HG03139 (cell line): ENCODE measurements at regions not wholly inside any gene's neighbourhood (a gene's known extent, or its start where the extent isn't known, plus 50 kb on each side); places are given as distances from the start of the nearest gene placed in this dataset.
"Not testable (repeated sequence)": the region's sequence is repeated elsewhere in the genome, so short reads cannot be mapped to it uniquely, and the experiment has no call there.

ENCODE experiments used
- ATAC-seq: cut with Tn5 transposase; IDR thresholded peaks from one replicate; pipeline ENCODE4 v1.9.1; 2021; ENCODE audit not compliant: unreplicated experiment

DNA sequence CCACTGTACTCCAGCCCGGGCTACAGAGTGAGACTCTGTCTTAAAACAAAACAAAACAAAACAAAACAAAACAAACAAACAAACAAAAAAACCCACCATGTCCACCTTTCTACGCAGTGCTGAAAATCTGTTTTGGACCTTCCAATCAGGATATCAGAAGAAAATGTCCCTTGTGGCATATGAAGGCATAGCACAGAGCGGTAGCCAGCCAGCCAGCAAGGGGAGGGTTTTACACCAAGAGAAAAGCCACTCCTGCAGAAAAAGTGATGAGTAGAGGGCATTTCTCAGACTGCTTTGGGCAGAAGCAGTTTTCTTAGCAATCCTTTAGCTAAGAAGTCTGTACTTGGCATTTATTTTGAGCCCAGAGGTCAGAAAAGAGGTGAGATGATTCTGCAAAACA lies 612.2 kb downstream of the TYW1 start:
- ATAC-seq = no peak

DNA sequence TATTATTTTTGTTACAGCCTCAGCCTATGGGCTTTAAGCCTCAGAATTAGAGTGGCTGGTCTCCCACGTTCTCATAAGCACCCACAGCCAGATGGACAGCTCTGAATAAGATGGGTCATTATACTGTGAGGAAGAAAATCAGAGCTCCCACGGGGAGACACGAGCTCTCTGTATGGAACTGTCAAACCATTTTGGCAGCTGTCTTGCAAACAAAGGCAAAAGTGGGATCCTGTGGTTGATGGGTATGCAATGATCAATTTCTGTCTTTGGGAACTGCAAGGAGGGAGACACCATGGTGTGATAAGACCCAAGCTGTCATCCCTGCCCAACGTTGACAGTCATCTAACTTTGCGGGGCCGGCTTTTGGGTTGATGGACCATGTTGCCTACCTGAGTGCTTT lies 614.3 kb downstream of the TYW1 start:
- no peak for ATAC-seq

DNA sequence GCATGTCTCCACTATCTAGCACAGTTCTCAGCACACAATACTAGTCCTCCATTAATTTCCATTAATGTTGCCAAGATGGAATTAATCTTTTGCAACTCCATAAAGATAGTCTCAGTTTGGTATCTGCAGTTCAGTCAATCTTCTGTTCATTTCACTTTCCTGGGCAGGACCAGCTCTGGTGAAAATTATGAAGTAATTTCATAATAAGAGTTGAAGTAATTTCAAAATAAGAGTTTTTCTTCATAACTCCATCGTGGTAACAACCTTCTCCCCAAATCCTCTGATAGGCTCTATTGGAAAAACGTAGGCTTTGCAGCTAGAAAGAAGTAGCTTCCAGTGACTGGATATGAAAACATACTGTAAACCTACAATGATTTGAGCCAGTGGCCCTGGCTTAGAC lies 618.2 kb downstream of the TYW1 start:
- ATAC-seq = no peak

DNA sequence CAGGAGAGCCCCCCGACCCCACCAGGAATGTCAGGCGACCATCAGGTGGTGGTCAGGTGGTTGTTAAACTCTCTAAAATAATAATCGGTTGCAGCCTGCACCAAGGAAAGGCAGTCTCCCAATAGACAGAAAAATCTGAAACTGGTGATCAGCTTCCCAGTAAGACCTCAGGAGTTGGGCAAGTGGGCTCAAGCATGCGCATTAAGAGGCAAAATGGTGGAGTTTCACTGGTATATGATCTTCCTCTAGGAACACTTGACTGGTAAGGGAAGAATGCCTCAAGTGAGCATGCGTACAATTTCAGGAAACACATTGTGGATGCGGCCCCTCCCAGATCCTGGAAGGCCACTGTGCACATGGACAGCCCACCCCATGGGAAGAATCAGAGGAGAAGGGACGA lies 619.9 kb downstream of the TYW1 start:
- ATAC-seq = no peak

DNA sequence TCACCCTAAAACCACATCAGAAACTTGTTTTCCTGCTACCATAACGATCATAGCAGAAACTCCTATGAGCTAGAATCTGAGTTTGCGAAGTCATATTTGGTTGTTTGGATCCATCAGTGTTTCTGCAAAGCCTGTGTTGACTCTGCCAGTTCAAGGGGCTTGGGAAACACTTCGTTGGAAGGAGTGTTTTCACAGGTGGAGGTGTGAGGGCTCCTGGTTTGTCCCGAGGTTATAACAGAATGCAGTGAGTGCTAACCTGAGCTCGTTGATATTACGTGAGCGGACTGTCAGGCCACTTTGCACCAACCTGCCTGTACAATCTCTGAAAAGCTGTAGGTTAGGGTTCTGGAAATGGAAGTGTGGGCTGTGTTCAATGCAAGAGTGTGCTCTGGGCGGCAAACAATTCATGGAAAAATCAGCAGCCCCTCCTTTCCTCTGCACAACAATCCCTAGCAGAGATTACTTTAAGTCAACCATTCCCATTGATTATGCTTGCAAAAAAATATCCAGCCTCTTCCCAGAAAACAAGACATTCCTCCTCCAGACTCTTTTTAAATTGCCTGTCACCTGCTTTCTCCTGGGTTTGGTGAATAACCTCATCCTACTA lies 622.0 kb downstream of the TYW1 start:
- no peak for ATAC-seq

DNA sequence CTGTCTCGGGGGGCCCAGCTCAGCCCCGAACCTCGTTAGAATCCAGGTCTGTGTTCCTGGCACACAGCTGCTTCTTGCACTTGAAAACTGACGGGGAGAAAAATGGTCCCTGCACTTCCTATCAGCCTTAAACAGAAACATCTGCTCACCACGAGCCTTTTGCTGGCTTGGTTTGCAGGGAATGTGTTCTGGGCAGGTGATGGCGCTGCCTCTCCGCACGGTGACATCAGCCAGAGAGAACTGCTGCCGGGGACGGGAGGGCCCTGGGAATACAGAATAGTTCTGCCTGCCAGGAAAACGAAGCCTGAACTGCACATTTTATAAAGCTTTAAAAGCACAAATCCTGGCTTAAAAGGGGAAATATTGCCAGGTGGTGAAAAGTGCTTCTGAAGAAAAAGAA lies 622.5 kb downstream of the TYW1 start:
- ATAC-seq = no peak

DNA sequence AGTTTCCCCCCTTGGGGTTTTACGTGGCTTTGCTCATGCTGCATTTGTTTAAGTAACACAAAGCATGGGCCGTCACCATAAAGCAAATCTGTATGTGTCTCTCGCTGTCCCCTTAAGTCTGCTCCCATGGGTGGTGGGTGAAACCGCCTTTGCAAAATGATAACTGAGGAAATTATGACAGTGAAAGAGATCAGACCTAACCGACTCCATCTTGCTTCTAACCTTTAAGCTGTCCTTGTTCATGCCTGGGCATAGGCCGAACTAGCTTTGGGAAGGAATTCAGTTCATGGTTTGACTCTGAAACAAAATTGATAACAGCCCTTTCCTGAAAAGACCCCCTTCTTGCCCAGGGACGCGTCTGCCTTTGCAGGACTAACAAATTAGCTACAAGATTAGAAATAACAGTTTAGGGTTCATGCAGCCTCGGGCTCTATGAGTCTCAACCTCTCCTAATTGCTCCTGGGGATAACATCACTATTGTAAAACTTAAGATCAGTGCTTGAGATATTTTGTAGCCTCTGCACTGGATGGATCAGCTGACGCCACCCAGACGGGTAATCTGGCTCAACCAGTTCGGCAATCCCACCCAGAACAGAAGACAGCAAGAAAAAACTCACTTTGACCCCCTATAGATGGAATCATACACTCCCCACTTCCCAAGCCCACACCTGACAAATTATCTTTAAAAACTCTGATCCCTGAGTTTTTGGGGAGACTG lies 623.7 kb downstream of the TYW1 start:
- ATAC-seq = no peak

DNA sequence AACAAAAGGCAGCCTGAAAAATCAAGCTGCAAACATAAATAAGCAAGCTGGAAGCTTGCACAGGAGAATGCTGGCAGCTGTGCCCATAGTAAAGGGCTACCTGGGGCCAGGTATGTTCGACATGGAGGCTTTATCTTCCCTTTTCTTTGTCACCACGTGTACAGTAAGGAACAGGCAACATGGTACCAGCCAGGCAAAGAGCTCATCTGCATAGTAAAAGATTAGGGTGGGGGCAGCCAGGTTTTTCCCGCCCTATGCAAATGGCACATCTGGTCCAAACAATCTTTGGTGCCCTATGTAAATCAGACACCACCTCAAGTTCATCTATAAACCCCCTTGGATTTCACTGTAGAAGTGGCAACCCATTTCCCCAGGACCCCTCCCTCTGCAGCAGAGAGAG lies 625.1 kb downstream of the TYW1 start:
- no peak for ATAC-seq

DNA sequence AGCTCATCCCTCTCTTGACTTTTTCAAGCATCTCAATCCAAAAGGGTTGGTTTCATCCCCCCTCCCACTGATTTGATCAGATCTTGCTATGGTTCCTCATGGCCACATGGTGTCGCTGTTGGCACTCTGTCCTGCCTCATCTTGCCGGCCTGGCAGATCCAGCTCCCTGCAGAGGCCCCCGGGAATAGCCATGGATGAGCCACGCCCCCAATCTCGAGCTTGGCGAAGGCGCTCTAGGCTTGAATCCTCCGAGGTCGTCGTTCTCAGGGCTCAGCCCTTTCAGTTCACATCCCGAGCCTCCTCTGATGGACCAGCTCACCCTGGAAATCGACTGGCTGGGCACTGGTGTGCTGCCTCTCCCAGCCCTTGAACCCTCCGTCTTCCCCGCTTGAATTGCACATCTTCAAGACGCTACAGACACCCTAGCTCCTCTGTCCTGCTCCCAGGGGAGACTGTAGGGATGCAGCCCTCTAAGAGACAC lies 628.7 kb downstream of the TYW1 start:
- ATAC-seq = no peak

DNA sequence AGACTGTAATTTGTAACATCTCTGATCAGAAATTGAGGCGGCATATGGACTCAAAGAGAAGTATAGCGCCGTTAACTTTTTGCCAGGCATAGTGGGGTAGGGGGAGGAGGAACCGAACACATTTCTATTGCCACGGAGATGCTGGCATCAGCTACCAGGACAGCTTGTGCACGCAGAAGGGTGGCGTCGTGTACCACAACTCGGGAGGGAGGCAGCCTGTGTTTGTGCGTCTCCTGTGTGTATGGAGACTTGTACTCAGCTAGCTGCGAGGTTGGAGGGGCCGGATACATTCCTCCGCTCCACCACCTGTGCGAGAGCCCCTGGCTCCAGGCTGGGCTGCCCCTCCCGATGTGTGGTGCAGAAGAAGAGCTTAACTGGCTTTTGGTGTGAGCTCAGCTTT lies 634.8 kb downstream of the TYW1 start:
- no peak for ATAC-seq

DNA sequence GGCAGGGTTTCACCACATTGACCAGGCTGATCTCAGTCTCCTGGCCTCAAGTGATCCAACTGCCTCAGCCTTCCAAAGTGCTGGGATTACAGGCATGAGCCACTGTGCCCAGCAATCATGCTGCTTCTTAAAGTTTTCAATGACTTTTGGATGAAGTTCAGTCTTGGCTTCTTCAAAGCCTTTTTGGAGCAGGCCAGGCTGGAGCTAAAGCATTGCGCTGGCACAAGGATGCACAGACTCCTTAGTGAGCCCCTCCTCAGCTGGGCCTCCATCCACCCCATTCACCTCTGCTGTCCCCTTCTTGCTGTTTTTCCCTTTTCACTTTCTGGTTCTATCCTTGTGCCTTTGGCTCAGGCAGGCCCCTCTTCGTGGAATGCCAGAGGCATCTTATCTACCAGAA lies 638.6 kb downstream of the TYW1 start:
- ATAC-seq = no peak

DNA sequence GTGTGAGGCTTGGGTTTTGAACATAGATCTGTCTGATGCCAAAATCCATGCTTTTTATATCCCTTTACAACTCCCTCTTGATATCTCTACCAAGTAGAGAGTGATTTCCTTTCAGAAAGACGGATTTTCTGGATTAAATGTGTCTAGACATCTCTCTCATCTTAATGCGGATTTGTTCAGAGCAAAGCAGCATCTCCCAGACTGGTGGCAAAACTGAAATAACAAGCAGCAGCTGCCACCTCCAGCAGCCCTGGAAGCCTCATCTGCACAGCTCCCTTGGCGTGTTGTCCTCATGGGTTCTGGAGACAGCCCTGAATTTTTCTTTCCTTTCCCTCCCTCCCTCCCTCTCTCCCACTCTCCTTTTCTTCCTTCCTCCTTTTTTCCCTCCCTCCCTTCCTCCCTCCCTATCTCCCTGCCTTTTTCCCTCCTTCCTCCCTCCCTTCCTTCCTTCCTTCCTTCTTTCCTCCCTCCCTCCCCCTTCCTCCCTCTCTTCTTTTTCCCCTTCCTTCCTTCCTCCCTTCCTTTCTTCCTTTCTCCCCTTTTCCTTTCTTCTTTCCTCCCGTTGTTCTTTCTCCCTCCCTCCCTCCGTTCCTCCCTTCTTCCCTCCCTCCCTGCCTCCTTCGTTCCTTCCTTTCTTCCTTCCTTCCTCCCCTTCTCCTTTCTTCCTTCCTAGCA lies 639.9 kb downstream of the TYW1 start:
- no peak for ATAC-seq

DNA sequence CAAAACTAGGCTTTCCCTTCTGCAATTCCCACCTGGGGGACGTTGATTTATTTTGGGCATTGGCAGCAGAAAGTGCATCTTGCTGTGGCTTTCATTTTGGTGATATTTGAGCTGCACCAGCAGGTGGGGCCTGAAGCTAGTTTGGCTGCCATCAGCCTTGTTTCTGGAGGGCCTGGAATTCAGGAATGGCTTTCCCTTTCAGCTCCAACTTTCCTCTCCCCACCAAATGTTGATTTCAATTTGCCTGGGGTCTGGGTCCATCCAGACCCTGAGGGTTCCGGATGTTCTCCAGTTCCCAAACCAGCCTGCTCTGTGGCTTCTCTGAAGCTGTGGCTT lies 640.4 kb downstream of the TYW1 start:
- no peak for ATAC-seq

DNA sequence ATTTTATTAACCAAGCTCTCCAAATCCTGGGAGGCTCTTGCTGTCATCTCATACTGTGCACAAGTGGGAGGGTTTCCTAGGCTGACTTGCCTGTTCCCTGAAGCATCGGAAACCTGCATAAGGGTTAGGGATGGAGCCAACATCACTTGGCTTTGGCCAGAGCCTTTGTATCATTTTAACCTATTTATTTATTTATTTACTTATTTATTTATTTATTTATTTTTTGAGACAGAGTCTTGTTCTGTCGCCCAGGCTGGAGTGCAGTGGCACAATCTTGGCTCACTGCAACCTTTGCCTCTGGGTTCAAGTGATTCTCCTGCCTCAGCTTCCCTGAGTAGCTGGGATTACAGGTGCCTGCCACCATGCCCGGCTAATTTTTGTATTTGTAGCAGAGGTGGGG lies 645.9 kb downstream of the TYW1 start:
- ATAC-seq = not testable (repeated sequence)

DNA sequence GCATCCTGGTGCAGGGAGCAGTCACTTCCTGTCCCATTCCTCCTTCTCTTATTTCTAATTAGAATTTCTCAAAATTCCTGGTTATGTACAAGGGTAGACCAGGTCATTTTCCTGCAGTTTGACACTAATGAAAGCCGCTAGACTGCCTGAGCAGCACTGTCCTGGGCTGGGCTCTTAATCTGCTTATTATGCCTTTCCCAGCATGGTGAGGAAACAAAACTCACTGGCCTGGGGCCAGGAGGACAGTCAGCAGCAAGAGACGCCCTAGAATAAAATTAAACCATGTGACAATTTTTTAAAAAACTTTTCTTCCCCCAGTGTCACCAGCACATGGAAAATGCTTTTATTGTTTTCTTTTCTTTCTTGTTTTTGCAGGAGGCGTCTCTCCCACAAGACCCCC lies 647.5 kb downstream of the TYW1 start:
- ATAC-seq = no peak

DNA sequence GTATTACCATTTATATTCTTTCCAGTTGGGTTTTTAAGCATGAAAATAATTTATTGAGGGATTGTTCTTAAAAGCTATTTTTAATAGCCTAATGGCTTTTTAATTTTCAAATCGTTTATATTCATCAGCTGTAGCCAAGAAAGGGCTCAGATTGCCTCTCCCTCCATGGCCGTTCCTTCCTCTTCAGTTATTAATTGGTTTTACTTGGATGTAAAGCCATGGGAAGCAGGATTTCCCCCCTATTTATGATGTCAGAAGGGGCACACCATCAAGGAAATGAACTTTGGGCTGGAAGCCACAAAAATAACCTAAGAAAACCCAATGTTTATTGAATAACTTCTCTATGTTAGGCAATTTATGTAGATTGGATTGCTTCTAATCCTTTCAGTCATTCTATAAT lies 656.3 kb downstream of the TYW1 start:
- no peak for ATAC-seq

DNA sequence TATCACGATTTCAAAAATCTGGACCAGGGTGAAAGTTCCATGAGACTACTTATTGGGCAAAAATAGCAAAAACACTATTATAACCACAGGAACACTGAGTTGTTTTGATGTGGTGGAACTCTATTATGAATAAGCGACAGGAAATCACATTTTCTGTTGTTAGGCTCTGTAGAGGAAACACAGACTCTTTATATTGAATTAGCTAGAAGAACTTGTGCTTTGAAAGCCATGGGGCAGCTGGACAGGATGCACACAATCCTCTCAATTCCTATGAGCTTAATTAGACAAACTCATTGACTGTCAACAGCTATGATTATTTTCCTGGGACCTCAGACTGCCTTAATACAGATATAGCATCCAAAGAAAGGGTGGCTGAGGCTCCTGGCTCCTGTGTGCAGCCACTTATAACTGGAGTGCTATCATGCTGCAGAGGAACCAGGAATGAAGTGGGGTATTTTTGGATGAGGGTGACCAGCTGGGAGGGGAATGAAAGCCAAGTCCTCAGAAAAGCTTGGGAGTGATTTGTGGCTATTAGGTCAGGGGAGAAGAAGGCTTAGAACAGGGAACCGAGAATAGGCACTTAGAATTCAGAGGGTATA lies 657.3 kb downstream of the TYW1 start:
- no peak for ATAC-seq

DNA sequence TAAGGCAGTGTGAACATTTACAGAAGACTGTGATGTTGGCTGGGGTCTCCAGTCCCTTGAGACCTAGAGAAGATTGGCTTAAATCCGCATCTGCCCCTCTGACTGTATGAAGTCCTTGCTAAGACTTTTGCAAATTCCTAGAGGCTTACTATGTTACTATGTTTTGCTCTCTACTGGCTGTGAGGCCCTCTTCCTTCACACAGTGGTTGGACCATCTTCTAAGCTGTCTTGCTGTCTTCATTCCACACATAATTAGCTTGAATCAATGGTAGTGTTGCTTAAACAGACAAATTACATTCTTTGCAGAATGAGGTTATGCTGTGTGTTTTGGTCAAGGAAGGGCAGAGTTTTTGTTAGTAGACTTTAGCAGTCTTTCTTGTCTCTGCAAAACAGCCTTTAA lies 658.0 kb downstream of the TYW1 start:
- ATAC-seq = no peak

DNA sequence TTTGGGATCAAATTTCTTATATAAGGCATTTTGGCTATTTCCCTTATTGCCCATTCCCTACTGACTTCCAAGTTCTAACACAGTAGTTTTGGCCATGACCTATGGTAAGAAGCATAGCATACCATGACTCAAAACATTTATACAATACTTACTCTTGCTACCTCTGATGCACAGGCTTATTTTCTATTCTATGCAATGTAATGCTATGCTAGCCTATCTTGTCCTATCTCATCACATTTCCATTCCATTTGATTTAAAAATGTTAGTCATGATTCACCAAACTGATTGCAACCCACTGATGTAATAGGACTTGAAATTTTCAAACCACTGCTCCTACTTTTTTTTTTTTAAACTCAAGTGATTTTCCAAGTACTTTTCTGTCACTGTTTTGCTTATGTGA lies 658.5 kb downstream of the TYW1 start:
- ATAC-seq = no peak

DNA sequence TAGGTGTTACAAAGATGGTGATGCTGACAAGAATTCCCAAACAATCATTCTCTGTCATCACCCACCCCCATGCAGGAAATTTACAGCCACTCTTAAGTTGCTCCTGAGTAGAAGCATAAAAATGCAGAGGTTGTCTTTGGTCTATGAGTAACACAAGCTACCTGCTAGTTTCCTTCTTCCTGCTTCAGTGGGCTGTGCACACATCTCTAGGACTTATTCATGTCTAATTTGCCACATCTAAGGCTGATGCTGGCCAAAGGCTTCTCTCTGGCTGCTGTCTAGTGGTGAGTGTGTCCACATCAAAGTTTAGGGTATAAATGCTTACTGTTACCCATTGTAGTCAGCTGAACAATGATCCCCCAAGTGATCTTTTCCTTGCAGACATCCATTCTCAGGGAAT lies 662.5 kb downstream of the TYW1 start:
- no peak for ATAC-seq

DNA sequence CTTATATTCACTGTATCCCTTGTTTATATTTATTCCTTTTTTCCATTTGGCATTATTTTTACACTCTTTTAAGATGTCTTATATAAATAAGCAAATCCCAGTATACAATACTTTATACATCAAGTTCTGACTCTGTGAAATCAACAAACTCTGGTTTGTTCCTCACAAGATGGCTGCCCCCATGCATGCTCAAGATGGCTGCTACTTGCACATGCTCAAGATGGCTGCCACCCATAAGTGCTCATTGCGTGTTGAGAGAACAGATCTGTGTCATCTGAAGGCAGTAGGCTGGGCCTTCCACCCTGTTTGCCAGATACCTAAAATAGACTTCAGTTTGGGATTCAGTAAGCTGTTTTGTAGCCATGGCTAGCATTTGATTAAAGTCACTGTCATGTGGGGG lies 666.2 kb downstream of the TYW1 start:
- ATAC-seq = no peak

DNA sequence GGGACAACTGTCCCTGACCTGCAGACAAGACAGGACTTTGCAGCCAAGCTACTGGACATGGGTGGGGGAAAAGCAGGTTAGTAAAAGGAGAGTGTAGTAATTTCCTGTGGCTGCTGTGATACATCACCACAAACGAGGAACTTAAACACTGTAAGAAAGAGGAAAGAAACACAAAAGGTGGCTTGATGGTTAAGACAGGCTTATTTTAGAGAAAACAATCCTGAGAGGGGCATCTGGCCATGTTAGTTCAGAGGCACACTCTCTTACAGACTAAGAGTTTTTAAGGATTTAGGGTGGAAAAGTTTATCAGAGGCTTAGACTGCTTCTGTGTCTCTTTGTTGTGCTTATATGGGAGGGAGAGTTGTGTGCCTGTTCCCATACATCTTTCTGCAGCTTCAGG lies 667.0 kb downstream of the TYW1 start:
- no peak for ATAC-seq
